Fibroblast of mammary gland (primary cell): ENCODE measurements at regions not wholly inside any gene's neighbourhood (a gene's known extent, or its start where the extent isn't known, plus 50 kb on each side); places are given as distances from the start of the nearest gene placed in this dataset.

Experiments used
- DNase-seq: peaks from one replicate; pipeline ENCODE4 v3.0.0-alpha.2; 2010; ENCODE audit warnings: low read depth
- H3K4me3 ChIP-seq: 2 replicates; pipeline ENCODE4 v1.5.1; 2011; ENCODE audit warnings: low read depth, mild to moderate bottlenecking, low read length, moderate library complexity; ENCODE audit not compliant: control insufficient read depth
- TF ChIP-seq, protein P1 (sequence below): conservative IDR thresholded peaks from 2 replicates; pipeline ENCODE4 v1.5.1; 2011; ENCODE audit warnings: low read depth, low read length, inconsistent platforms; ENCODE audit not compliant: control insufficient read depth, insufficient read depth

GRCh38 chr3:94210256-94210655, 147.4 kb downstream of the NSUN3 start:
- TF ChIP-seq, protein P1, sequence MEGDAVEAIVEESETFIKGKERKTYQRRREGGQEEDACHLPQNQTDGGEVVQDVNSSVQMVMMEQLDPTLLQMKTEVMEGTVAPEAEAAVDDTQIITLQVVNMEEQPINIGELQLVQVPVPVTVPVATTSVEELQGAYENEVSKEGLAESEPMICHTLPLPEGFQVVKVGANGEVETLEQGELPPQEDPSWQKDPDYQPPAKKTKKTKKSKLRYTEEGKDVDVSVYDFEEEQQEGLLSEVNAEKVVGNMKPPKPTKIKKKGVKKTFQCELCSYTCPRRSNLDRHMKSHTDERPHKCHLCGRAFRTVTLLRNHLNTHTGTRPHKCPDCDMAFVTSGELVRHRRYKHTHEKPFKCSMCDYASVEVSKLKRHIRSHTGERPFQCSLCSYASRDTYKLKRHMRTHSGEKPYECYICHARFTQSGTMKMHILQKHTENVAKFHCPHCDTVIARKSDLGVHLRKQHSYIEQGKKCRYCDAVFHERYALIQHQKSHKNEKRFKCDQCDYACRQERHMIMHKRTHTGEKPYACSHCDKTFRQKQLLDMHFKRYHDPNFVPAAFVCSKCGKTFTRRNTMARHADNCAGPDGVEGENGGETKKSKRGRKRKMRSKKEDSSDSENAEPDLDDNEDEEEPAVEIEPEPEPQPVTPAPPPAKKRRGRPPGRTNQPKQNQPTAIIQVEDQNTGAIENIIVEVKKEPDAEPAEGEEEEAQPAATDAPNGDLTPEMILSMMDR: no peak
- H3K4me3 ChIP-seq: no peak overlapping the region

GRCh38 chr3:94217406-94217805, 154.5 kb downstream of the NSUN3 start:
- TF ChIP-seq, protein P1: no peak
- DNase-seq: no peak
- no peak overlapping the region for H3K4me3 ChIP-seq

More at GRCh38 chr3:94210256-94210655, 147.4 kb downstream of the NSUN3 start:
- DNase-seq: no peak

DNA sequence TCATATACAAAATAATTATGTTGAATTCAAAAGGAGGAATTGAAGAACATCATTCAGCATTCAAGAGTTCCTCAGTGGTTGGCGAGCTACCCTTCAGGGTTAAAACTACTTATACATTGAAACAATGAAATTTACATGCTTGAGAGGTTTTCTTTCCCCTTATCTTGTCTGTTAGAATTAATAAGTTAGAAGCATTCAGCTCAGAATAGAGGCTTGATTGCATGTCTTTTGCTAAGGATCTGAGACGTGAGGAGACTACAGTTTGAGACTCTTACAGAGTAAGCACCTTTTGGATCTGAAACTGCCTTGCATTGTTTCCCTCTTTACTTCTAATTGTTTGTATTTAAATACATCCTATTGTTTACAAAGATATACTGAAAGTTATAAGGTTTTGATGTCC, 157.6 kb downstream of the NSUN3 start:
- H3K4me3 ChIP-seq: no peak overlapping the region
- TF ChIP-seq, protein P1: no peak
- no peak for DNase-seq

DNA sequence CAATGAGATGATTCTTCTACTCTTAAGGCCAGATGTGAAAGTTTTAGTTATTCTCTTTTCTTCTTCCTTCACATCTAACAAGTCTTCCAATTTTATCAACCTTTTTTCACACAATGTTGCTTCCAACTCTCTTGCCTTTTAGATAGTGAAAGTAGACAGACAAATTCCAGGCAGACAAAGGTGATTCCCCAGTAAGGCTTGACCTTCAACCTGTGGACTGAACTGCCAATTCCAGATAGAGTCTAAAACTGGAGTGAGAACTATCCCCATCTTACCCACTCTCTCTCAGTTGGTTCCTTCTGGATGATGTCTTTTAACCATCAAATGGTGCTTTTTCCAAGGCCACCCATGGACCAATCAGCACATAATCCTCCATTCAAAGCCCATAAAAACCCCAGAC, 159.0 kb downstream of the NSUN3 start:
- DNase-seq: no peak
- TF ChIP-seq, protein P1: no peak
- H3K4me3 ChIP-seq: no peak overlapping the region

GRCh38 chr3:94225148-94225865, 162.4 kb downstream of the NSUN3 start:
- TF ChIP-seq, protein P1: no peak
- no peak overlapping the region for H3K4me3 ChIP-seq
- DNase-seq: peak; percentile 30

GRCh38 chr3:94226078-94226477, 163.2 kb downstream of the NSUN3 start:
- TF ChIP-seq, protein P1: no peak
- DNase-seq: peak; percentile 67
- no peak overlapping the region for H3K4me3 ChIP-seq
